ENCODE measurements at regions not wholly inside any gene's neighbourhood (a gene's known extent, or its start where the extent isn't known, plus 50 kb on each side); places are given as distances from the start of the nearest gene placed in this dataset.

- TF ChIP-seq CTCF (IDR thresholded peaks at IDR 0.05; ENCODE audit: low read depth, low read length): no peak
- DNase-seq (ENCODE audit: extremely low read depth, low read depth): peak; percentile 32
Observed at GRCh38 chr6:28597217-28597835, 71.6 kb downstream of the GPX5 start.

- DNase-seq (ENCODE audit: extremely low read depth, low read depth): no peak
- no peak for TF ChIP-seq CTCF (IDR thresholded peaks at IDR 0.05; ENCODE audit: low read depth, low read length)
Observed at GRCh38 chr6:28597924-28598722, 72.4 kb downstream of the GPX5 start.

GRCh38 chr6:28598757-28599686, 73.3 kb downstream of the GPX5 start:
- no peak for DNase-seq (ENCODE audit: extremely low read depth, low read depth)
- TF ChIP-seq CTCF (IDR thresholded peaks at IDR 0.05; ENCODE audit: low read depth, low read length): no peak

- DNase-seq (ENCODE audit: extremely low read depth, low read depth): no peak
- TF ChIP-seq CTCF (IDR thresholded peaks at IDR 0.05; ENCODE audit: low read depth, low read length): no peak
Observed at GRCh38 chr6:28600245-28600644, 74.6 kb downstream of the GPX5 start.

- DNase-seq (ENCODE audit: extremely low read depth, low read depth): no peak
- TF ChIP-seq CTCF (IDR thresholded peaks at IDR 0.05; ENCODE audit: low read depth, low read length): no peak
Observed at GRCh38 chr6:28603891-28604290, 78.2 kb downstream of the GPX5 start.

GRCh38 chr6:28606424-28607391, 81.0 kb downstream of the GPX5 start:
- DNase-seq (ENCODE audit: extremely low read depth, low read depth): peak; percentile 42
- TF ChIP-seq CTCF (IDR thresholded peaks at IDR 0.05; ENCODE audit: low read depth, low read length): peak; percentile 24
